ENCODE measurements at regions not wholly inside any gene's neighbourhood (a gene's known extent, or its start where the extent isn't known, plus 50 kb on each side); places are given as distances from the start of the nearest gene placed in this dataset.

DNA sequence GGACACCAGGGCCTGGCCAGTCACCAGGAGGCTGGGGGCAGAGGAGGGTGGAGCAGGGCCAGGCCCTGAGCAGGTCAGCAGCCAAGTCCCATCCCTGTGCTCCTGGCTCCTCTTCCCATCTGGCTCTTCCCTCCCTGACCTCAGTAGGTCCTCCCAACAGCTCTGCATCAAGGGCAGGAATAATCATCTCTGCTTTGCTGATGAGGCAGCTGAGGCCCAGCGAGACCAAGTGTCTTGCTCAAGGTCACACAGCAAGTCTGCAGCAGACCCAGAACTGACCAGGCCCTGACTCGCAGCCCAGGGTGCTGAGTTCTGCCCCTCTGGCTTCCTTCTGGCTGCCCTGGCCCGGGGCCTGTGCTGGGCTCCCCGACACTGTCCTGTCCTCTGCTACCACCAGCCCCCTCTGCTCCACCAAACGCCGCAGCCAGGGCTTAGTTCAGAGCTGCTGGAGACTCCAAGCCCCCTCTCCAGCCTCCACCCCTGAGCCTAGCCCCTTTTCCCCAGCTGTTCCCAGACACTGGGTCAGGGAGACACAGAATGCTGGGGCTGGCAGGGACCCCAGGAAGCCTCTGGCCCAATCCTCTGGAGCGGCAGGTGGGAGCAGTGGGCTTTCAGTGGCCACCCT, 224.9 kb downstream of the PTPRU start:
- Histone ChIP-seq H3K9me3 (ENCODE audit: insufficient read depth, low read length) (peaks cover 18% of the 10 kb centered on the region; the same call in 1 of the 2 replicates), H3K4me3 (ENCODE audit: insufficient read length, low read depth) (no peak overlapping the region), H3K4me1 (ENCODE audit: insufficient read depth, insufficient read length) (peaks cover 7% of the 10 kb centered on the region), H3K36me3 (ENCODE audit: insufficient read depth, insufficient read length, low read length) (no peaks in the 10 kb centered on the region), H3K9ac (ENCODE audit: insufficient read length, low read depth) (no peak overlapping the region), H3K27me3 (ENCODE audit: insufficient read depth, insufficient read length) (no peaks in the 10 kb centered on the region)
- DNase-seq (ENCODE audit: low read depth, low spot score) = no peak
- TF ChIP-seq SUZ12 (IDR thresholded peaks at IDR 0.05; ENCODE audit: extremely low read depth, insufficient read depth, insufficient read length) (no peak), YY1 (IDR thresholded peaks at IDR 0.05; ENCODE audit: insufficient read depth, insufficient read length) (no peak), ZNF274 (IDR thresholded peaks at IDR 0.05; ENCODE audit: low read depth, low read length) (no peak)

DNA sequence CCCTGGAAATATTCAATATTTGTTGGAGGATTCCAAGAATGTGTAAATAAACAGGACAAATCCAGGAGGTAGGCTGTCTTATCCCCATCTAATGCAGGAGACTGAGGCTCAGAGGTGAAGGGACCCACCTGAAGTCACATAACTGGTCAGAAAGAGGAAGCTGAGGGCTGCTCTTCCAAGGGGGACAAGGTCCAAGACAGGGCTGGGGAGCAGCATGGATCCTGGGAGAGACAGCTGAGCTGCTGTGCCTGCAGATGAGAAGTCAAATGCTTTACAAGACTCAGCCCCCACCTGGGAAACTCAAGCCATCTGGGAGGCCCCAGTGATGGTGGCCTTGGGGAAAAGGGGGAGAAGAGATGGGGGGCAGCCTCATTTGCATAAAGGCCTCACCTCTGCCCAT, 224.4 kb downstream of the PTPRU start:
- no peak overlapping the region for H3K9ac ChIP-seq (ENCODE audit: insufficient read length, low read depth)
- no peak for DNase-seq (ENCODE audit: low read depth, low spot score)
- peaks cover 15% of the 10 kb centered on the region; the same call in 1 of the 2 replicates for H3K9me3 ChIP-seq (ENCODE audit: insufficient read depth, low read length)
- peaks cover 7% of the 10 kb centered on the region for H3K4me1 ChIP-seq (ENCODE audit: insufficient read depth, insufficient read length)
- TF ChIP-seq ZNF274 (IDR thresholded peaks at IDR 0.05; ENCODE audit: low read depth, low read length) (no peak), YY1 (IDR thresholded peaks at IDR 0.05; ENCODE audit: insufficient read depth, insufficient read length) (no peak), SUZ12 (IDR thresholded peaks at IDR 0.05; ENCODE audit: extremely low read depth, insufficient read depth, insufficient read length) (no peak)
- no peaks in the 10 kb centered on the region for H3K36me3 ChIP-seq (ENCODE audit: insufficient read depth, insufficient read length, low read length)
- H3K4me3 ChIP-seq (ENCODE audit: insufficient read length, low read depth) = no peak overlapping the region
- no peaks in the 10 kb centered on the region for H3K27me3 ChIP-seq (ENCODE audit: insufficient read depth, insufficient read length)

DNA sequence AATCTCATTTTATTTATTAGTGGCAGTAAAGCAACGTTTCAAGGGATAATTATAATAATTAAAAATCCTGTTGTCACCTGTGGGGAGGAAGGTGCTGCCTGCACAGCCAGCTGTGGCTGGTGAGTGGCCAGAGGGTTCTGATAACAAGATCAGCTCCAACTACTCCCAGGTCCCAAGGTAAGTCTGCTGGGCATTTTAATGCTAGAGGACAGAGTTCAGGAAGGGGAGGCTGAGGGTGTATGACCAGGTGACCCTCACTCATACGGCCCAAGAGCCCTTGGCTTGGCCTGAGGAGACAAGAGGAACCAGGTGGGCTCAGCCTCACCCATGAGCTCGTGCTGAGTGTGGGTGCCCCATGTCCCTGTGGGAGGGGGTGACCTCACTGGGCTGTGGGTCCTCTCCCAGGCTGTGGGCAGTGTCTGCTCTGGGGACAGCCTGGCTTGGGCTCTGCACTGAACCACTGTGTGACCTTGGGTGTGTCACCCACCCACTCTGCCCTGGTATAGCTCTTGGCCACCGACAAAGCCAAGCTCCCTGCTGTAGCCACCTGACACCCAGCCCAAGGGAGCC, 223.8 kb downstream of the PTPRU start:
- H3K9ac ChIP-seq (ENCODE audit: insufficient read length, low read depth) = no peak overlapping the region
- H3K36me3 ChIP-seq (ENCODE audit: insufficient read depth, insufficient read length, low read length) = no peaks in the 10 kb centered on the region
- DNase-seq (ENCODE audit: low read depth, low spot score) = no peak
- peaks cover 9% of the 10 kb centered on the region; the same call in 1 of the 2 replicates for H3K9me3 ChIP-seq (ENCODE audit: insufficient read depth, low read length)
- peaks cover 7% of the 10 kb centered on the region for H3K4me1 ChIP-seq (ENCODE audit: insufficient read depth, insufficient read length)
- H3K27me3 ChIP-seq (ENCODE audit: insufficient read depth, insufficient read length) = no peaks in the 10 kb centered on the region
- TF ChIP-seq ZNF274 (IDR thresholded peaks at IDR 0.05; ENCODE audit: low read depth, low read length) (no peak), SUZ12 (IDR thresholded peaks at IDR 0.05; ENCODE audit: extremely low read depth, insufficient read depth, insufficient read length) (no peak), YY1 (IDR thresholded peaks at IDR 0.05; ENCODE audit: insufficient read depth, insufficient read length) (no peak)
- H3K4me3 ChIP-seq (ENCODE audit: insufficient read length, low read depth) = no peak overlapping the region

DNA sequence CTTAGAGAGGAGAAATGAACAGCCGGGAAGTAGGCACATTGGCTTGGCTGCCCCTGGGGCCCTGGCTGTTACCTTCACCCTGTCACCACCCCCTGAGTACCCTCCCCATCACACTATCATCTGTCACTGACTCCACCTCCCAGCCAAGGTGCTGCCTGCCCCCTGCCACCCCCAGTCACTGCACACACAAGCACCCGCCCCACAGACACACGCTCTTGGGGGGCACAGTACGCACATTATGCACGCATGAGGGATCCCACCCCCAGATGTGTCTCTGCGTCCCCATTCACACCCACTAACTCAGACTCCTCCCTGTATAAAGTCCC, 223.3 kb downstream of the PTPRU start:
- H3K9me3 ChIP-seq (ENCODE audit: insufficient read depth, low read length) = peaks cover 4% of the 10 kb centered on the region; the same call in 1 of the 2 replicates
- peak overlapping the region; percentile 6 for H3K9ac ChIP-seq (ENCODE audit: insufficient read length, low read depth)
- TF ChIP-seq SUZ12 (IDR thresholded peaks at IDR 0.05; ENCODE audit: extremely low read depth, insufficient read depth, insufficient read length) = no peak
- no peak for TF ChIP-seq ZNF274 (IDR thresholded peaks at IDR 0.05; ENCODE audit: low read depth, low read length)
- TF ChIP-seq YY1 (IDR thresholded peaks at IDR 0.05; ENCODE audit: insufficient read depth, insufficient read length) = no peak
- no peak for DNase-seq (ENCODE audit: low read depth, low spot score)
- no peaks in the 10 kb centered on the region for H3K36me3 ChIP-seq (ENCODE audit: insufficient read depth, insufficient read length, low read length)
- H3K27me3 ChIP-seq (ENCODE audit: insufficient read depth, insufficient read length) = no peaks in the 10 kb centered on the region
- no peak overlapping the region for H3K4me3 ChIP-seq (ENCODE audit: insufficient read length, low read depth)
- peaks cover 7% of the 10 kb centered on the region for H3K4me1 ChIP-seq (ENCODE audit: insufficient read depth, insufficient read length)

DNA sequence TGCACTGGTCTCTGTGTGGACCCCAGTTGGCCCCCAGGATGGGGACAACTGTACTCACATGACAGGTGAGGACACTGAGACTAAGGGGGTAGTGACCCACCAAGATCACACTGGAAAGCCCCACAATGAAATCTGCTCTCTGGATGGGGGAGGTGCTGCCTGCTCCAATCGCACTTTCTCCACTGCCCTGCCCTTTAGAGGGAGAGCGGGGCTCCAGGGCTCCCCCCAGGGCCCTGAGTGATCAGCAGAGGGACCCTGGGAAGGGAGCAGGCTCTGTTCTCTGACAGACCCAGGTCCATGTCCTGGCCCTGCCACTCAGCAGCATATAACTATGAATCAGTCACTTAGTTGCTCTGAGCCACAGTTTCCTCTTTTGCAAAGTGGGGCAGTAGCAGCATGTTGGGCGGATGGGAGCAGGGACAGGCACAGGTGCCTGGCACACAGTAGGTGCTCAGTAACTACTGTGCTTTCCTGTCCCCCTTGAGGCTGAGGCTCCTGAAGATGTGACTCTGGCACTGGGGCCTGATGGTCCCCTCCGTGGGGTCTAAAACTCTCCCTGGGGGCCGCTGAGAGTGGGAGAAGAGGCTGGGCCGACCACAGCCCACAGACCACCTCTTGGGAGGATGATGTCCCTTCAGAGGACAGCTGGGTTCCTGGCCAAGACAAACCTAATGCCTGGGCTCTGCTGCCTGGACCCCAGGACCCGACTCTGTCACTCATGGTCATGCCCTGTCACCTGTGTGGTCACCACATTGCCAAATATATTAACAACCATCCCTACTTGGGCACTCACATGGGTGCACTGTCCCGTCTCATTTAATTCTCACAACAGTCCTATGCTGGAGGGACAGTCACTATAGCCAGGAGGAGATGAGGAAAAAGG, 222.7 kb downstream of the PTPRU start:
- Histone ChIP-seq H3K27me3 (ENCODE audit: insufficient read depth, insufficient read length) (no peaks in the 10 kb centered on the region), H3K36me3 (ENCODE audit: insufficient read depth, insufficient read length, low read length) (no peaks in the 10 kb centered on the region), H3K9ac (ENCODE audit: insufficient read length, low read depth) (peak overlapping the region; percentile 6), H3K4me1 (ENCODE audit: insufficient read depth, insufficient read length) (peaks cover 8% of the 10 kb centered on the region), H3K4me3 (ENCODE audit: insufficient read length, low read depth) (no peak overlapping the region), H3K9me3 (ENCODE audit: insufficient read depth, low read length) (peaks cover 4% of the 10 kb centered on the region; the same call in 1 of the 2 replicates)
- no peak for DNase-seq (ENCODE audit: low read depth, low spot score)
- TF ChIP-seq ZNF274 (IDR thresholded peaks at IDR 0.05; ENCODE audit: low read depth, low read length) = no peak
- no peak for TF ChIP-seq YY1 (IDR thresholded peaks at IDR 0.05; ENCODE audit: insufficient read depth, insufficient read length)
- no peak for TF ChIP-seq SUZ12 (IDR thresholded peaks at IDR 0.05; ENCODE audit: extremely low read depth, insufficient read depth, insufficient read length)

DNA sequence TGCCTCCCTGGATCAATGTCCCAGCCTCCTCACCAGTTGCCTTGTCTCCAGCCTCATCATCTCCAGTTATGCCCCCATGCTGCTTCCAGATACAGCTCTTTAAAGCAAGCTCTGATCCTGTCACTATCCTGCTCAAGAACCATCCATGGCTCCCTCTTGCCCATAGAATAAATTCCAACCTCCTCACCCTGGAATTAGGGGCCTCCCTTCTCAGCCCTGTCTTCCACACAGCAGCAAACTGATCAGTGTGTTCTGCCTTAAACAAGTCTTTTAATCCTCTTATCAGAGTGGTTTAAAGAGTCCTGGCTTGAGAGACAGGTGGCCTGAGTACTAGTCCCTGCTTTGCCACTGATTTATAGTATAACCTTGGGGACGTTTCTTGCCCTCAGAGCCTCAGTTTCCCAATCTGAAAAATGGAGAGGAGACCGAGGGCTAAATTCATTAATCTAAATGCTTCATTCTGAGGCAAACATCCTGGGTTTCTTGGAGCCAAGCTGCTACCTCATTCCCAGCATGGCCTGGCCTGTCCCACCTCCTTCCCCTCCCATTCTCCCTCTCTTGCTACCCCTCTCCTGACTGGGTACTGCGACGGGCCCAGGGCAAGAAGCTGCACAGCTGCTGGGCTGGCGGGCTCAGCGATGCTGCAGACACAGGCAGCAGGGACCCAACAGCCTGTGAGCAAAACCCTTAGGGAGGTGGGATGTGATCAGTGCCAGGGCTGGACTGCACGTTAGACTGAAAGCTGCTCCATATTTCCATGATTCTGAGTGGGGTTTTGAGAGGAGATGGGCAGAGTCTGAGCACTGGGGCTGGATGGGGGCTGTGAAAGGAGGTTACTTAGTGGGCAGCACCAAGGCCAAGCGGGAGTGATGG, 221.4 kb downstream of the PTPRU start:
- Histone ChIP-seq H3K9me3 (ENCODE audit: insufficient read depth, low read length) (peaks cover 4% of the 10 kb centered on the region; the same call in 1 of the 2 replicates), H3K27me3 (ENCODE audit: insufficient read depth, insufficient read length) (no peaks in the 10 kb centered on the region), H3K4me1 (ENCODE audit: insufficient read depth, insufficient read length) (peaks cover 18% of the 10 kb centered on the region), H3K9ac (ENCODE audit: insufficient read length, low read depth) (no peak overlapping the region), H3K36me3 (ENCODE audit: insufficient read depth, insufficient read length, low read length) (no peaks in the 10 kb centered on the region), H3K4me3 (ENCODE audit: insufficient read length, low read depth) (no peak overlapping the region)
- TF ChIP-seq YY1 (IDR thresholded peaks at IDR 0.05; ENCODE audit: insufficient read depth, insufficient read length) (no peak), SUZ12 (IDR thresholded peaks at IDR 0.05; ENCODE audit: extremely low read depth, insufficient read depth, insufficient read length) (no peak), ZNF274 (IDR thresholded peaks at IDR 0.05; ENCODE audit: low read depth, low read length) (no peak)
- no peak for DNase-seq (ENCODE audit: low read depth, low spot score)

All from NT2/D1 (cell line).